ENCODE measurements at regions not wholly inside any gene's neighbourhood (a gene's known extent, or its start where the extent isn't known, plus 50 kb on each side); places are given as distances from the start of the nearest gene placed in this dataset.

DNA sequence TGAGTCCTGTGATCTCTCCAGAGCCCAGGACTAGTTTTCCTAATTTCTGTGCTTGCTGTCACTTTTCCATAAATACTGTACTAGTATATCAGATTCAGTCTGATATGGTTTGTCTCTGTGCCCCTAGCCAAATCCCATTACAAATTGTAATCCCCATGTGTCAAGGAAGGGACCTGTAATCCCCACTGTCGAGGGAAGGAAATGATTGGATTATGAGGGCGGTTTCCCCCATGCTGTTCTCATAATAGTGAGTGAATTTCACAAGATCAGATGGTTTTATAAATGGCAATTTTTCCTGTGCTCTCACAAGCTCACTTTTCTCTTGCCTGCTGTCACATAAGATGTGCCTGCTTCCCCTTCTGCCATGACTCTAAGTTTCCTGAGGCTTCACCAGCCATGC is 54.8 kb upstream of the IFRD1 start:
- Histone ChIP-seq H3K4me3 (ENCODE audit: low read length) (no peak overlapping the region), H3K36me3 (ENCODE audit: control insufficient read depth, insufficient read depth, low read length) (no peaks in the 10 kb centered on the region), H3K27ac (ENCODE audit: low read length) (no peak overlapping the region), H3K4me1 (ENCODE audit: control insufficient read depth, insufficient read depth, low read length) (peaks cover 15% of the 10 kb centered on the region), H3K27me3 (ENCODE audit: control insufficient read depth, insufficient read depth, low read length) (no peaks in the 10 kb centered on the region), H3K9me3 (ENCODE audit: control insufficient read depth, insufficient read depth, low read length) (no peaks in the 10 kb centered on the region)
- intact Hi-C loops (cut with micrococcal nuclease), result no loop called here
- TF ChIP-seq, protein P1, sequence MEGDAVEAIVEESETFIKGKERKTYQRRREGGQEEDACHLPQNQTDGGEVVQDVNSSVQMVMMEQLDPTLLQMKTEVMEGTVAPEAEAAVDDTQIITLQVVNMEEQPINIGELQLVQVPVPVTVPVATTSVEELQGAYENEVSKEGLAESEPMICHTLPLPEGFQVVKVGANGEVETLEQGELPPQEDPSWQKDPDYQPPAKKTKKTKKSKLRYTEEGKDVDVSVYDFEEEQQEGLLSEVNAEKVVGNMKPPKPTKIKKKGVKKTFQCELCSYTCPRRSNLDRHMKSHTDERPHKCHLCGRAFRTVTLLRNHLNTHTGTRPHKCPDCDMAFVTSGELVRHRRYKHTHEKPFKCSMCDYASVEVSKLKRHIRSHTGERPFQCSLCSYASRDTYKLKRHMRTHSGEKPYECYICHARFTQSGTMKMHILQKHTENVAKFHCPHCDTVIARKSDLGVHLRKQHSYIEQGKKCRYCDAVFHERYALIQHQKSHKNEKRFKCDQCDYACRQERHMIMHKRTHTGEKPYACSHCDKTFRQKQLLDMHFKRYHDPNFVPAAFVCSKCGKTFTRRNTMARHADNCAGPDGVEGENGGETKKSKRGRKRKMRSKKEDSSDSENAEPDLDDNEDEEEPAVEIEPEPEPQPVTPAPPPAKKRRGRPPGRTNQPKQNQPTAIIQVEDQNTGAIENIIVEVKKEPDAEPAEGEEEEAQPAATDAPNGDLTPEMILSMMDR (IDR thresholded peaks at IDR 0.05), result no peak
- DNase-seq (no peak), ATAC-seq (no peak)
- peaks cover 6 to 26% of the 10 kb centered on the region in 2 donors for H3K4me1 Mint-ChIP-seq
- no peak overlapping the region for H3K4me3 Mint-ChIP-seq
- no peak overlapping the region for H3K27ac Mint-ChIP-seq
- H3K27me3 Mint-ChIP-seq (ENCODE audit: low read depth in 2 of 2), result peaks cover 14 to 36% of the 10 kb centered on the region in 2 donors
- 80% methylated on average over 1 of the region's 2 CpGs for WGBS (ENCODE audit: insufficient coverage)
- no peaks in the 10 kb centered on the region for H3K36me3 Mint-ChIP-seq
- no peaks in the 10 kb centered on the region for H3K9me3 Mint-ChIP-seq

DNA sequence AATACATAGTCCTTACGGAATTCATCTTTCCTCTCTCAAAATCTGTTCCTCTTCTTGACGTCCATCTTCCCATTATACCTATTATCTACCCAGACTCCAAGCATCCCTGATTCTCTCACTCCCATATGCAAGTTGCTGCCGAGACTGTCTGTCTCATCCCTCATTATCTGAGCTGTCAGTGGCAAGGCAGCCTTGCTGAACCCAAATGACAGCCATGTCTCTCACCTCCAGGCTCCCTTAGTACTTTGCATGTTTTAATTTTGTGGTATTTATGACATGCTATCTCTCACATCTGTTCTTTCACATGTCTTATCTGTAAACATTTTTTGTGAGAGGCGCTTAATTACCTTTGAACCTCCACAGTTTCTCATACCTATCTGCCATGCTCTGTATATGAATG is 54.4 kb upstream of the IFRD1 start:
- Mint-ChIP-seq H3K4me3 (no peak overlapping the region), H3K27ac (no peak overlapping the region), H3K4me1 (peaks cover 6 to 24% of the 10 kb centered on the region in 2 donors), H3K27me3 (ENCODE audit: low read depth in 2 of 2) (peaks cover 14 to 37% of the 10 kb centered on the region in 2 donors), H3K36me3 (no peaks in the 10 kb centered on the region), H3K9me3 (no peaks in the 10 kb centered on the region)
- no peaks in the 10 kb centered on the region for H3K36me3 ChIP-seq (ENCODE audit: control insufficient read depth, insufficient read depth, low read length)
- DNase-seq (no peak), ATAC-seq (no peak)
- no peak overlapping the region for H3K4me3 ChIP-seq (ENCODE audit: low read length)
- peaks cover 15% of the 10 kb centered on the region for H3K4me1 ChIP-seq (ENCODE audit: control insufficient read depth, insufficient read depth, low read length)
- no peaks in the 10 kb centered on the region for H3K27me3 ChIP-seq (ENCODE audit: control insufficient read depth, insufficient read depth, low read length)
- no peaks in the 10 kb centered on the region for H3K9me3 ChIP-seq (ENCODE audit: control insufficient read depth, insufficient read depth, low read length)
- TF ChIP-seq, protein P1 (IDR thresholded peaks at IDR 0.05), result no peak
- WGBS (ENCODE audit: insufficient coverage), result 87% methylated on average over 3 of the region's 4 CpGs
- H3K27ac ChIP-seq (ENCODE audit: low read length), result no peak overlapping the region
- intact Hi-C loops (cut with micrococcal nuclease), result no loop called here

DNA sequence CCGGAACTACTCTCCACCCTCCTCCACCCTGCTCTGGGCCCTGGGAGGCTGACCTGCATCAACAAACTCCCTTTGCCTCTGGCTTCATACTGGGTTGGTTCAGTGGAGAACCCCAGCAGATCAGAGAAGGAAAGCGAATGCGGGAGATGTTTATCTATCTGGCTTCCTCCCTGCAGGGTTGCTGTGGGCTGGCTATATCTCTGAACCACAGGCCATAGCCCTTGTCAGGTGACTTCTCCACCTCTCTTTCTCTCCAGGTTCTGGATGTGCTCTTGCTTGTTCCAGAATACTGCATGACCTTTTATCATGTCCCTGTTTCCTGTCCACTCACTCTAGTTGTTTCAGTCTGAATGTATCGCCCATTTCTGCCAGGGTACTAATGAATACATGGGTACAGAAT is 51.7 kb upstream of the IFRD1 start:
- Histone ChIP-seq H3K36me3 (ENCODE audit: control insufficient read depth, insufficient read depth, low read length) (no peaks in the 10 kb centered on the region), H3K4me3 (ENCODE audit: low read length) (no peak overlapping the region), H3K27me3 (ENCODE audit: control insufficient read depth, insufficient read depth, low read length) (peaks cover 2% of the 10 kb centered on the region), H3K4me1 (ENCODE audit: control insufficient read depth, insufficient read depth, low read length) (peaks cover 7% of the 10 kb centered on the region), H3K27ac (ENCODE audit: low read length) (no peak overlapping the region), H3K9me3 (ENCODE audit: control insufficient read depth, insufficient read depth, low read length) (no peaks in the 10 kb centered on the region)
- Mint-ChIP-seq H3K27me3 (ENCODE audit: low read depth in 2 of 2) (peaks cover 14 to 37% of the 10 kb centered on the region in 2 donors), H3K36me3 (no peaks in the 10 kb centered on the region), H3K9me3 (no peaks in the 10 kb centered on the region), H3K4me1 (peaks cover 0 to 10% of the 10 kb centered on the region in 2 donors), H3K4me3 (no peak overlapping the region), H3K27ac (no peak overlapping the region)
- peak in 1 of 2 donors; percentile 51 for DNase-seq
- peak in 2 of 3 donors; percentile 30 to 64 for ATAC-seq
- intact Hi-C loops (cut with micrococcal nuclease), result no loop called here
- 20% methylated on average over 3 of the region's 4 CpGs for WGBS (ENCODE audit: insufficient coverage)
- TF ChIP-seq, protein P1 (IDR thresholded peaks at IDR 0.05), result no peak

DNA sequence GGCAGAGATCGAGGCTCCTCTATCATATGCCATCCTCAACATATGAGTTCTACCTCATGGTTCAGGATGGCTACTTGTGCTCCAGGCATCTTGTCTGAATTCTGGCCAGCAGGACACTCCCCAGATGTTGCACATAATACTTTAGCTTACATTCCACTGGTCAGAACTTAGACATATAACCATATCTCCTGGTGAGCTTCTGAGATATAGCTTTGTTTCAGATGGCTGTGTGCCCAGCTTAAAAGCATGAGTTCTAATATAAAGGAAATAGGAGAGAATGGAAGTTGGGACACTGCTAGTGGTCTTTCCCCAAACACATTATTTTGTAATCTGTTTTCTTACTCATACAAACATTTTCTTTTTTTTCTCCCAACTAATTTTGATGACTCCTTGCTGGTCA is 50.8 kb upstream of the IFRD1 start:
- Histone ChIP-seq H3K4me1 (ENCODE audit: control insufficient read depth, insufficient read depth, low read length) (peaks cover 7% of the 10 kb centered on the region), H3K9me3 (ENCODE audit: control insufficient read depth, insufficient read depth, low read length) (no peaks in the 10 kb centered on the region), H3K4me3 (ENCODE audit: low read length) (no peak overlapping the region), H3K27ac (ENCODE audit: low read length) (no peak overlapping the region), H3K27me3 (ENCODE audit: control insufficient read depth, insufficient read depth, low read length) (peaks cover 2% of the 10 kb centered on the region), H3K36me3 (ENCODE audit: control insufficient read depth, insufficient read depth, low read length) (no peaks in the 10 kb centered on the region)
- 92% methylated on average over 1 of the region's 1 CpG for WGBS (ENCODE audit: insufficient coverage)
- no peak for ATAC-seq
- H3K4me3 Mint-ChIP-seq, result no peak overlapping the region
- intact Hi-C loops (cut with micrococcal nuclease), result no loop called here
- no peaks in the 10 kb centered on the region for H3K36me3 Mint-ChIP-seq
- DNase-seq, result no peak
- no peaks in the 10 kb centered on the region for H3K9me3 Mint-ChIP-seq
- peaks cover 0 to 10% of the 10 kb centered on the region in 2 donors for H3K4me1 Mint-ChIP-seq
- TF ChIP-seq, protein P1 (IDR thresholded peaks at IDR 0.05), result no peak
- H3K27me3 Mint-ChIP-seq (ENCODE audit: low read depth in 2 of 2), result peaks cover 11 to 37% of the 10 kb centered on the region in 2 donors
- H3K27ac Mint-ChIP-seq, result no peak overlapping the region
